Central memory CD8-positive, alpha-beta T cell (primary cell): ENCODE measurements at regions not wholly inside any gene's neighbourhood (a gene's known extent, or its start where the extent isn't known, plus 50 kb on each side); places are given as distances from the start of the nearest gene placed in this dataset.
"Not testable (repeated sequence)": the region's sequence is repeated elsewhere in the genome, so short reads cannot be mapped to it uniquely, and the experiment has no call there.

Experiments used
- ATAC-seq: fragments of 150-1000 bp; cut with Tn5 transposase; replicated peaks from 2 replicates; pipeline ENCODE4 v1.10.0; 2022; ENCODE audit warnings: mild to moderate bottlenecking, moderate FRiP score, moderate number of reproducible peaks; ENCODE audit not compliant: poor library complexity, severe bottlenecking; ENCODE audit errors: extremely low read depth
- DNase-seq, 2 donors: peaks; one replicate each; pipeline ENCODE4 v3.0.0; 2021; ENCODE audit warnings: low spot score in 2 of 2
- H3K27ac Mint-ChIP-seq: one replicate; pipeline ENCODE4 v1.8.0; 2022; ENCODE audit warnings: low read depth, mild to moderate bottlenecking, moderate library complexity, mixed read lengths
- H3K27me3 Mint-ChIP-seq: one replicate; pipeline ENCODE4 v1.8.0; 2022; ENCODE audit warnings: mixed read lengths
- H3K36me3 Mint-ChIP-seq: one replicate; pipeline ENCODE4 v1.8.0; 2022; ENCODE audit warnings: mild to moderate bottlenecking, moderate library complexity, mixed read lengths; ENCODE audit not compliant: insufficient read depth
- H3K4me1 Mint-ChIP-seq: one replicate; pipeline ENCODE4 v1.8.0; 2022; ENCODE audit warnings: mixed read lengths
- H3K4me3 Mint-ChIP-seq: one replicate; pipeline ENCODE4 v1.8.0; 2022; ENCODE audit warnings: mild to moderate bottlenecking, moderate library complexity, mixed read lengths
- H3K9me3 Mint-ChIP-seq: one replicate; pipeline ENCODE4 v1.8.0; 2022; ENCODE audit warnings: mixed read lengths

DNA sequence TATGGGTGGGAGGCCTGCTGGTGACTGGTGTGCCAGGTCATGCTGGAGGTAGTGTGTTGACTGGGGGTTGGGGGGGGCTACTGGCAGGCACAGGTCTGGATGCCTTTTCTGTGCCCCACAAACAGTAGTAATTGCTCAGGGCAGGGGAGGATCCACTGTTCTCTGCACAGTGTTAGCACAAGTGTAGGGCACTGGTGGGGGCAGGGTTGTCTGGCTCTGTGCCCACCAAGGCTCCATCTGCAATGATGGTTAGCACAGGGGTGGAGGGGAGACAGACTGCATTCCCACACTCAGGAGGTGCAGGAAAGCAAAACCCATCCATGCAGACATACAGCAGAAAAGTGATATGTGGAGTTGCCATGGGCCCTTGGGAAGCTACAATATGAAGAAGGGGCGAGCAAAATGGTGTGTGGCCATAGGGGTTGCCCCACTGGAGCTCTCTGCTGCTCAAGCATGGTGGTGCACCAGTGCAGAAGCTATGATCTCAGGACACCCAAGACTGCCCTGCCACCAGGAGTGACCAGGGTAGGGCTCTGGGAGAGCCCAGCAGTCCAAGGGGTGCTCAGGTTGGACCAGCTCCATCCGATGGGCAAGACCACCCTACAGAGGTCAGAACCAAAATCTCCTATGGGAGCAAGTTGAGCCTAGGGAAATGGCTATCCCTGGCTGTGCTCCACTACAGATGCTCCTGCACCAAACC, 122.2 kb upstream of the KCTD3 start:
- ATAC-seq, result no peak
- no peak for DNase-seq
- no peaks in the 10 kb centered on the region for H3K27me3 Mint-ChIP-seq
- no peaks in the 10 kb centered on the region for H3K4me1 Mint-ChIP-seq
- H3K9me3 Mint-ChIP-seq, result peaks cover 30% of the 10 kb centered on the region
- H3K27ac Mint-ChIP-seq, result no peak overlapping the region
- H3K4me3 Mint-ChIP-seq, result no peak overlapping the region
- H3K36me3 Mint-ChIP-seq, result no peaks in the 10 kb centered on the region

- H3K27ac Mint-ChIP-seq, H3K4me1 Mint-ChIP-seq, H3K36me3 Mint-ChIP-seq, DNase-seq, H3K27me3 Mint-ChIP-seq, ATAC-seq, H3K4me3 Mint-ChIP-seq: not testable (repeated sequence)
- H3K9me3 Mint-ChIP-seq, result peaks cover 15% of the 10 kb centered on the region
Observed at GRCh38 chr1:215448014-215448413, 119.1 kb upstream of the KCTD3 start.

DNA sequence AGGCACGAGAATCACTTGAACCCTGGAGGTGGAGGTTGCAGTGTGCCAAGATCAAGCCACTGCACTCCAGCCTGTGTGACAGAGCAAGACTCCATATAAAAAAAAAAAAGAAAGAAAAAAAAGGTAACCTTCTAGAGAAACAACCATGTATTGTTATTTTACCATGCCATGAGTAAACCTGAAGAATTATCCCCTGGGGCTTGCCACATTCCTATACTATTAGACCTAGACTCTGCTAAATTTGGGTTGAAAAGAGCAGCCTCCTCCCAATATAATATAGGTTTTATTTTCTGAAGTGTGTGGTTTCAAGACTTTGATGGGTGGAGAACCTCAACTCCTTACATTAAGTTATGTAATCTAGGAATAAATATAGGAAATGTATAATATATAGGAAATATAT, 118.0 kb upstream of the KCTD3 start:
- not testable (repeated sequence) for H3K27ac Mint-ChIP-seq, ATAC-seq, H3K4me1 Mint-ChIP-seq, H3K9me3 Mint-ChIP-seq, H3K36me3 Mint-ChIP-seq, DNase-seq, H3K27me3 Mint-ChIP-seq, H3K4me3 Mint-ChIP-seq

DNA sequence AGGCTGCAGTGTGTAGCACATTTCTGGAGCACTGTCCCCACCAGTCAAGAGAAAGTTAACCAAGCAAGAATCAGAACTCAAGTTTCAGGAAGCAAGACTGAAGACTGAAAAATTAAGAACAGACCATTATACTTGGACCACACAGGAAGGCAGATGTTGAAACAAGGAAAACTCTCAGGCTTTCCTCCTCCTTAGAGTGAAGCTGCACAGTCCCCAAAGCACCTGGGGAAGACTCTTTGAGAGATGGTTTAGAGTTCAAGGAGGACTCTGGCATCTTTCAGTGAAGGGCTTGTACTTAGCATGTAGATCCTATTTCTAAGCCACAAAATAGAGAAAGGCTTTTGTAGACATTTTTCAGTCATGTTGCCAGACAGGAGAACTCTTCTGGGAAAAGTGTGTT, 113.7 kb upstream of the KCTD3 start:
- H3K4me1 Mint-ChIP-seq, result no peaks in the 10 kb centered on the region
- no peak overlapping the region for H3K27ac Mint-ChIP-seq
- ATAC-seq (no peak), DNase-seq (no peak)
- H3K27me3 Mint-ChIP-seq, result no peaks in the 10 kb centered on the region
- H3K9me3 Mint-ChIP-seq, result no peaks in the 10 kb centered on the region
- no peak overlapping the region for H3K4me3 Mint-ChIP-seq
- no peaks in the 10 kb centered on the region for H3K36me3 Mint-ChIP-seq

DNA sequence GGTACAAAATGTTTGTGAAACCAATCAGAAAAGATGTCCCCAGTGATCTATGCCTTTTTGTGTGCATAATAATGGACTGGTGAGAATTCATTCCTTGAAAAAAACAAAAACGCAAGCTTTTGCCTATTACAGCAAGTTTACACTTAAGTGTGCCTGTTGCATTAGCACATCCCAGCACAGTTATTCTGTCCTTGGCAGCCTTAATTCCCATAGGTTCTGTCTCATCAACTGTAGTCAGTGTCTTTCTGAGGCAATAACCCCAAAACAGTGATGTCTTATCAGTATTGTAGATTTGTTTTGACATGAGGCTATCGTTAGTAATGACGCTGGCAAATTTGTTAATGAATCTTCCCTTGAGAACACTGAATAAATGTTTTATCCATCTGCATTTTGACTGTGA, 109.9 kb upstream of the KCTD3 start:
- no peaks in the 10 kb centered on the region for H3K4me1 Mint-ChIP-seq
- ATAC-seq, result no peak
- no peak overlapping the region for H3K4me3 Mint-ChIP-seq
- H3K27ac Mint-ChIP-seq, result no peak overlapping the region
- H3K9me3 Mint-ChIP-seq, result no peaks in the 10 kb centered on the region
- no peak for DNase-seq
- H3K36me3 Mint-ChIP-seq, result no peaks in the 10 kb centered on the region
- no peaks in the 10 kb centered on the region for H3K27me3 Mint-ChIP-seq

GRCh38 chr1:215458104-215458503, 109.0 kb upstream of the KCTD3 start:
- Mint-ChIP-seq H3K4me3 (no peak overlapping the region), H3K36me3 (no peaks in the 10 kb centered on the region), H3K27me3 (no peaks in the 10 kb centered on the region), H3K4me1 (no peaks in the 10 kb centered on the region), H3K27ac (no peak overlapping the region), H3K9me3 (no peaks in the 10 kb centered on the region)
- DNase-seq, result no peak
- ATAC-seq, result no peak

DNA sequence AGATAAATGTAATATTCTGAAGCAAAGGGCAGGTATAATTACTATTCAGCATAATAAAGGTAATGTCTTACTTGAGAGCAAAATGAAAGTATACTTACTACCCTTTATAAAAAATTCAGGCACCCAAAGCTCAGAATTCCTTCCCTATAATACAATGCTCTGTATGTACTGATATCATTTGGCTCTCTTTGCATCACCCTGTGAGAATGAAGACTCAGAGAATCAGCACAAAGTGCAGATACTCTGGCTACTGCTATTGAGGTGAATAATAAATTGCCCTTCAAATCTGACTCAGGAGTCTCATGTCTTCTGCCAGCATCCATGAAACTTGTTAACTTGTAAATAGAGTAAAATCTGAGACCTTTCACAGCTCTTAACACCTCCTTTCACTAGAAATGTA, 108.5 kb upstream of the KCTD3 start:
- DNase-seq, result no peak
- Mint-ChIP-seq H3K9me3 (no peaks in the 10 kb centered on the region), H3K36me3 (no peaks in the 10 kb centered on the region), H3K27ac (no peak overlapping the region), H3K27me3 (no peaks in the 10 kb centered on the region), H3K4me3 (no peak overlapping the region), H3K4me1 (no peaks in the 10 kb centered on the region)
- no peak for ATAC-seq

DNA sequence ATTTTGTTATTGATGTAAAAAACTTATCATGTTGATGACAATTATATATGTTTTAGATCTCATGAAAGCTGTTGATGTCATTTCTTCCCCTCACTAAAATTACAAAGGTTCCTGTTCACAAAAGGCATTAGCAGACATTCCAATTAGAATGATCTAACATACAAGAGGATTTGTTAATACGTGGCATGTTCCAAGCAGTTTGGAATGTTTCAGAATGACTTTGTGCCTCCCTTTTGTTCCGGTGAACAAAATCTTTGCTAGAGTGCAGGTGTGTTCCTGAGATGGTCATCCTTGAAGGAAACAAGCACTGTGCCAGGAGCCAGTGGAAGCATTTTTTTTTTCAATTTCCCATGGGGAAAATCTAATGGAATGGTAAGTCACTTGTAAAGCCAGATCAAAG, 108.0 kb upstream of the KCTD3 start:
- Mint-ChIP-seq H3K9me3 (no peaks in the 10 kb centered on the region), H3K4me3 (no peak overlapping the region), H3K27me3 (no peaks in the 10 kb centered on the region), H3K27ac (no peak overlapping the region), H3K4me1 (no peaks in the 10 kb centered on the region), H3K36me3 (no peaks in the 10 kb centered on the region)
- ATAC-seq (no peak), DNase-seq (no peak)

- no peak overlapping the region for H3K4me3 Mint-ChIP-seq
- H3K27me3 Mint-ChIP-seq, result no peaks in the 10 kb centered on the region
- H3K36me3 Mint-ChIP-seq, result peaks cover 2% of the 10 kb centered on the region
- no peaks in the 10 kb centered on the region for H3K4me1 Mint-ChIP-seq
- no peak for ATAC-seq
- H3K9me3 Mint-ChIP-seq, result peaks cover 3% of the 10 kb centered on the region
- no peak overlapping the region for H3K27ac Mint-ChIP-seq
- DNase-seq, result no peak
Observed at GRCh38 chr1:215466361-215466760, 100.7 kb upstream of the KCTD3 start.

DNA sequence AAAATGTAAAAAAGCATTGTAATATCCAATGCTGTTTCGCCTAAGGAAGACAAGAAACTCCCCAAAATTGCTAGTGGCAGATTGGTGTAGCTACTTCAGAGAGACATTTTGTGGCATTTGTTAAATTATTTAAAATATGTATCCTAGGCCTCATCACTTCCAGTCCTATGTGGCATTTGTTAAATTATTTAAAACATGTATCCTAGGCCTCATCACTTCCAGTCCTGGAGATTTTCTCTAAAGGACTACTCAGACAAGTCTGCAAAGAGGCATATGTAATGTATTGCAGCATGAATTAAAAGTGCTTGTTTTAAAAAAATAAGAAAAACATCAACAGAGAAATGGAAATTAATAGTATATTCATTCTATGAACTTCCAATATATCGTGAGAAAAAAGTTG, 95.6 kb upstream of the KCTD3 start:
- DNase-seq (no peak), ATAC-seq (no peak)
- Mint-ChIP-seq H3K4me3 (no peak overlapping the region), H3K36me3 (peaks cover 2% of the 10 kb centered on the region), H3K9me3 (peaks cover under 1% of the 10 kb centered on the region), H3K27ac (no peak overlapping the region), H3K4me1 (no peaks in the 10 kb centered on the region), H3K27me3 (no peaks in the 10 kb centered on the region)

DNA sequence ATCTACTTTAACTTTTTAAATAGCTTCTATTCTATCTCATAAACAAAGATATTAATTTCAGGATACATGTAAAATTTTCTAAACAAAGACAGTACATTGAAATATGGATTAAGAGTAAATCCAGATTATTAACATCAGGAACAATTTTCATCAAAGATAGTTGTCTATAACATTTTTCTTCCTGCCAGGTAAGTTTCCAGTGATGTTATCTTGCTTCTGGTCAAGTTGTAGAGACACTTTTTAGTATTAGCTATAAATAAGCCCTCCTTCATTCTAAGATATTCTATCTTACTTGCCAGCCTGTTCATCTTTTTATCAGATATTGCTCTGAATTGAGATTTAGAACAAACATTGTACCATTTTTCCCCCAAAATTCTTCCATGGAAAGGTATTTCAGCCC, 94.4 kb upstream of the KCTD3 start:
- H3K9me3 Mint-ChIP-seq, result no peaks in the 10 kb centered on the region
- no peak overlapping the region for H3K27ac Mint-ChIP-seq
- H3K4me3 Mint-ChIP-seq, result no peak overlapping the region
- no peak for DNase-seq
- H3K27me3 Mint-ChIP-seq, result no peaks in the 10 kb centered on the region
- peaks cover 2% of the 10 kb centered on the region for H3K36me3 Mint-ChIP-seq
- no peak for ATAC-seq
- no peaks in the 10 kb centered on the region for H3K4me1 Mint-ChIP-seq

DNA sequence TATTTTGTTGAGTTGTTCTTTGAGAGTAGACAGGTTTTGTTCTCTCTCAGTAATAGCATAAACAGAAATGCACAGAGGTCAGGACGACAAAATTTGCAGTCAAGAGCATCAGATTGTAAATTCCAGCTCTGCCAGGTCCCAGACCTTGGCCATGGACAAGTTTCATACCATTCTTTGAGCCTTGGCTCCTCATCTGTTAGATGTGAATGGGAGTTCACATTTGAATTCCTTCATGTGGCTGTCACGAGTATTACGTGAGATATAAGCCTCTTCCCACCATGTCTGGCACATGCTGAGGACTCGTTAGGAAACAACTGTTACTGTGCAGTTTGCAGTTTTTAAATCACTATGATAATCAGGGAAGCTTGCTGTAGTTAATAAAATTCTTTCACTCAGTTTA, 93.2 kb upstream of the KCTD3 start:
- Mint-ChIP-seq H3K9me3 (no peaks in the 10 kb centered on the region), H3K4me3 (no peak overlapping the region), H3K27me3 (no peaks in the 10 kb centered on the region), H3K4me1 (no peaks in the 10 kb centered on the region), H3K27ac (no peak overlapping the region), H3K36me3 (peaks cover 2% of the 10 kb centered on the region)
- no peak for DNase-seq
- no peak for ATAC-seq

DNA sequence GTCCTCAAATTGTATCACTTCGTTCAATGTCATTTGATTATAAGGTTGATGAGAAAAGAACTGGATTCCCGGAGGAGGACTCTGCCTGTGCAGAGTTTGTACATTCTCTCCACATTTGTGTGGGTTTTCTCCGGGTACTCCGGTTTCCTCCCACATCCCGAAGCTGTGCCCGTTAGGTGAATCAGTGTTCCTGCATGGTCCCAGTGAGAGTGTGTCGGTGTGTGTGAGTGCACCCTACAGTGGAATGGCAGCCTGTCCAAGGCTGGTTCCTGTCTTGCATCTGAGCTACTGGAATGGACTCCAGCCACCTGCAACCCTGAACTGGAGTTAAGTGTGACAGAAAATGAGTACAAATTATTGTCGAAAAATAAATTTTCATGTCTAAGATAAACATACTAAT, 92.2 kb upstream of the KCTD3 start:
- H3K9me3 Mint-ChIP-seq, result no peaks in the 10 kb centered on the region
- H3K27me3 Mint-ChIP-seq, result no peaks in the 10 kb centered on the region
- H3K4me3 Mint-ChIP-seq, result no peak overlapping the region
- H3K27ac Mint-ChIP-seq, result no peak overlapping the region
- H3K36me3 Mint-ChIP-seq, result peaks cover 2% of the 10 kb centered on the region
- DNase-seq (no peak), ATAC-seq (no peak)
- no peaks in the 10 kb centered on the region for H3K4me1 Mint-ChIP-seq
